GM23248 (cell line): ENCODE measurements at regions not wholly inside any gene's neighbourhood (a gene's known extent, or its start where the extent isn't known, plus 50 kb on each side); places are given as distances from the start of the nearest gene placed in this dataset.
A peak's percentile ranks its signal among the peaks of the same experiment; 100 is the strongest.

ENCODE experiments used
- DNase-seq: peaks from one replicate; pipeline ENCODE4 v3.0.0-alpha.2; 2015
- H2AFZ ChIP-seq: fragments of 200-600 bp; sonication (generic); 2 replicates; pipeline ENCODE4 v1.6.1; 2016; ENCODE audit warnings: antibody characterized with exemption
- H3F3A ChIP-seq: fragments of 200-600 bp; sonication (generic); 2 replicates; pipeline ENCODE4 v1.6.1; 2016; ENCODE audit warnings: mild to moderate bottlenecking, antibody characterized with exemption, mixed run types; ENCODE audit not compliant: insufficient read depth
- H3K27ac ChIP-seq: fragments of 200-600 bp; sonication (generic); 2 replicates; pipeline ENCODE4 v1.5.1; 2016; ENCODE audit warnings: mild to moderate bottlenecking
- H3K27me3 ChIP-seq: fragments of 200-600 bp; sonication (generic); replicated peaks from 2 replicates; pipeline ENCODE4 v1.6.1; 2016; ENCODE audit warnings: mild to moderate bottlenecking; ENCODE audit not compliant: insufficient read depth
- H3K36me3 ChIP-seq: fragments of 200-600 bp; sonication (generic); 2 replicates; pipeline ENCODE4 v1.6.1; 2016; ENCODE audit warnings: low read depth, mild to moderate bottlenecking
- H3K4me1 ChIP-seq: fragments of 200-600 bp; sonication (generic); 2 replicates; pipeline ENCODE4 v1.6.1; 2016; ENCODE audit warnings: mild to moderate bottlenecking; ENCODE audit not compliant: insufficient read depth
- H3K4me2 ChIP-seq: fragments of 200-600 bp; sonication (generic); one replicate; pipeline ENCODE4 v1.6.1; 2016; ENCODE audit warnings: mild to moderate bottlenecking; ENCODE audit not compliant: unreplicated experiment
- H3K4me3 ChIP-seq: fragments of 200-600 bp; sonication (generic); 2 replicates; pipeline ENCODE4 v1.5.1; 2016; ENCODE audit warnings: mild to moderate bottlenecking
- H3K79me2 ChIP-seq: fragments of 200-600 bp; sonication (generic); 2 replicates; pipeline ENCODE4 v1.6.1; 2016; ENCODE audit warnings: mild to moderate bottlenecking; ENCODE audit not compliant: insufficient read depth
- H3K9ac ChIP-seq: fragments of 200-600 bp; sonication (generic); 2 replicates; pipeline ENCODE4 v1.6.1; 2016; ENCODE audit warnings: mild to moderate bottlenecking
- H3K9me2 ChIP-seq: fragments of 200-600 bp; sonication (generic); 2 replicates; pipeline ENCODE4 v1.6.1; 2016; ENCODE audit warnings: mixed run types, mild to moderate bottlenecking, moderate library complexity; ENCODE audit not compliant: insufficient read depth
- H3K9me3 ChIP-seq: fragments of 200-600 bp; sonication (generic); one replicate; pipeline ENCODE4 v1.6.1; 2017; ENCODE audit warnings: low read depth
- H4K20me1 ChIP-seq: fragments of 200-600 bp; sonication (generic); 2 replicates; pipeline ENCODE4 v1.6.0; 2016; ENCODE audit not compliant: insufficient read depth
- EZH2 ChIP-seq: fragments of 200-600 bp; sonication (generic); IDR thresholded peaks from 2 replicates; pipeline ENCODE4 v1.6.1; 2018; ENCODE audit warnings: antibody characterized with exemption, mild to moderate bottlenecking; ENCODE audit not compliant: insufficient read depth, poor library complexity, severe bottlenecking
- EZH2phosphoT487 ChIP-seq: fragments of 200-600 bp; sonication (generic); IDR thresholded peaks from 2 replicates; pipeline ENCODE4 v1.6.1; 2018; ENCODE audit warnings: antibody characterized with exemption, moderate library complexity, mild to moderate bottlenecking, low read depth; ENCODE audit not compliant: insufficient read depth
- WGBS, 2 experiments: methylation state at CpG; one replicate each; pipeline ENCODE4 v1.1.6; 2015 to 2017; ENCODE audit warnings: low lambda C conversion rate in 2 of 2, low coverage in 1 of 2; ENCODE audit errors: missing lambda C conversion rate in 2 of 2; 5-methylcytosine and 5-hydroxymethylcytosine counted together
- in situ Hi-C: fragments of 300-500 bp; cut with MboI; formaldehyde crosslinking; loops from 2 replicates; pipeline ENCODE4 v1.15.0; 2020

DNA sequence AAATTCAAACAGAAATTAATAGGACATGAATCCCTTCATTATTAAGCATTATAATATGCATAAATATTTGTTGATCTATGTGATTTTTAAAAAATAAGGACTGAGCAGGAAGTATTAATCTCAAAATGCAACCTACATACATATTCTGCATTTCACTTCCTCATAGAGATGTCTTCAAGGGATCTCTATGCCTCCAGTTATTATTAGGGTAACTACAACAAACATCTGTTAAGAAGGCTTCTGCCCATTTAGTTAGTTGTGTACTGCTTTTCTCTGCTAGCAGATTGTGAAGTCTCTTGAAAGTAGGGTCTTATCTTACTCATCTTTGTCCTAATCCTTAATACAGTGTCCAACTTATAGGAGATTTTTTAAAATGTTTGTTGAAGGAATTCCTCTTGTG is 414.1 kb downstream of the ACTL7B start:
- Histone ChIP-seq H3K27me3 (no peaks in the 10 kb centered on the region), H3F3A (peaks cover 66% of the 10 kb centered on the region), H3K9me3 (no peaks in the 10 kb centered on the region), H3K79me2 (no peaks in the 10 kb centered on the region), H3K27ac (no peak overlapping the region), H4K20me1 (no peaks in the 10 kb centered on the region), H3K36me3 (no peaks in the 10 kb centered on the region), H3K9ac (no peak overlapping the region), H3K4me2 (no peak overlapping the region), H3K4me1 (peaks cover 63% of the 10 kb centered on the region), H3K9me2 (no peaks in the 10 kb centered on the region), H2AFZ (no peak overlapping the region), H3K4me3 (no peak overlapping the region)
- DNase-seq, result no peak
- in situ Hi-C loops, result loop anchor here (25.0 kb wide), 1 partner anchor 954 kb away; the partner anchor contains the start of gene KLF4
- no peak for TF ChIP-seq EZH2
- no peak for TF ChIP-seq EZH2phosphoT487

DNA sequence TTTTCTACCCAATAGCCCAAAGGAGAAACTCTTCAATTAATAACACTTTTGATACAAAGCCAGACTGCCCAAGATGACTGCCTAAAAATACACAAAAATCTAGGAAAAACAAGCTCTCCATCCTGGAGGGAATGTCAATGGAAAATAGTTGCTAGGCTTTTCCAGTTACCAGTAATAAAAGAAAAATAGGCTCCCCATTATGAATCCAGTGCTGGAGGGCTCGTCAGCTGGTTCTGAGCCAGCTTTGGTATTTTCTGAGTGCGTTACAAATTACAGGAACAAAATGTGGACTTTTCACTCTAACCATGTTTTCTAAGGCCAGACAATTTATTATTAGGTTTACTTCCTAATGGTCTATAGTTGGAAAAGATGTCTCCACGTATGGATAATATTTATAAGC is 414.5 kb downstream of the ACTL7B start:
- Histone ChIP-seq H3K36me3 (no peaks in the 10 kb centered on the region), H2AFZ (no peak overlapping the region), H3K9me2 (no peaks in the 10 kb centered on the region), H3K4me3 (no peak overlapping the region), H3K4me2 (no peak overlapping the region), H3K4me1 (peaks cover 63% of the 10 kb centered on the region), H3K27ac (no peak overlapping the region), H3K79me2 (no peaks in the 10 kb centered on the region), H3K9ac (no peak overlapping the region), H3F3A (peaks cover 66% of the 10 kb centered on the region), H3K27me3 (no peaks in the 10 kb centered on the region), H3K9me3 (no peaks in the 10 kb centered on the region), H4K20me1 (no peaks in the 10 kb centered on the region)
- in situ Hi-C loops, result loop anchor here (25.0 kb wide), 1 partner anchor 954 kb away; the partner anchor contains the start of gene KLF4
- TF ChIP-seq EZH2phosphoT487 (no peak), EZH2 (no peak)
- DNase-seq, result no peak
- WGBS, 2 experiments, result 94% methylated on average over 3 of the region's 3 CpGs

DNA sequence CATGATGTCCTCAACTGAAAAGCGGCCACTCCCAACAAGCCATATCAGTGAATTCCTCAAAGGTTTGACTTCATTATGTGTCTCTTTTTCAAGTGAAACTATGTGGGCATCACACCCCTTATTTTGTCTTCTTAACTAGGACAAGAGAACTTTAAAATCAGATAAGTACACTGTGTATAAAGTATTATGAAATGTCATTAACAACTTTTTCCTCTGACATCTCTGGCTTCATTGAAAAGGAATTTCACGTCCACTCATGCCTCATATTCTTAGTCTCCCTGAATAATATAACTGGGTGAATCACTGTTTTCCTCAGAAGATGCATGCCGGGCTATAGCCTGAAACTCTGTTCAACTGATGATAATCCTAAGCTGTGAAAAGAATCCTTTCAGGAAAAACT is 415.8 kb downstream of the ACTL7B start:
- H3K4me3 ChIP-seq, result no peak overlapping the region
- H4K20me1 ChIP-seq, result no peaks in the 10 kb centered on the region
- no peak overlapping the region for H2AFZ ChIP-seq
- H3K27ac ChIP-seq, result peak overlapping the region; percentile 60
- H3K9me3 ChIP-seq, result no peaks in the 10 kb centered on the region
- peak; percentile 93 for DNase-seq
- H3K27me3 ChIP-seq, result no peaks in the 10 kb centered on the region
- WGBS, 2 experiments, result 0% methylated on average over 3 of the region's 3 CpGs
- peaks cover 53% of the 10 kb centered on the region for H3K4me1 ChIP-seq
- no peak overlapping the region for H3K9ac ChIP-seq
- no peaks in the 10 kb centered on the region for H3K9me2 ChIP-seq
- in situ Hi-C loops, result loop anchor here (25.0 kb wide), 1 partner anchor 953 kb away; the partner anchor contains the start of gene KLF4
- no peaks in the 10 kb centered on the region for H3K36me3 ChIP-seq
- no peak for TF ChIP-seq EZH2phosphoT487
- TF ChIP-seq EZH2, result no peak
- H3K79me2 ChIP-seq, result no peaks in the 10 kb centered on the region
- peaks cover 58% of the 10 kb centered on the region for H3F3A ChIP-seq
- H3K4me2 ChIP-seq, result peak overlapping the region; percentile 23

DNA sequence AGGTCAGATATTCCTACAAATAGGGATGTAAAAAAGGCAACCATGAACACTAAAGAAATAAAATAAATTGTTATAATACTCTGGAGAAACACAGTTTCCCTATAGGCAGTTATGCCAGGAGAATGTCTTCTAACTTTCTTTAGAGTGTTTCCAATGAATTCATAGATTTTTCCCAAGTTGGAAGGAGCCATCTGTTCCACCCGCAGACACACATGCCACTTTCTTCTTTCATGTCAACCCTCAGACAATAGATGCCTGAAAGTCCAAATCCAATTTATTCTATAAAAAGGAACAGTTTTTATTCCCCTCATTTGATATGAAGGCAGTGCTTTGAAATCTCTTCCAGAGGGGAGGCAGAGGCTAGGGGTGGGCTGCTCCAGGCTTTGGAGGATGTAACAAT is 418.1 kb downstream of the ACTL7B start:
- in situ Hi-C loops, result loop anchor here (25.0 kb wide), 1 partner anchor 950 kb away; the partner anchor contains the start of gene KLF4
- H4K20me1 ChIP-seq, result no peaks in the 10 kb centered on the region
- peaks cover 38% of the 10 kb centered on the region for H3F3A ChIP-seq
- peaks cover 38% of the 10 kb centered on the region for H3K4me1 ChIP-seq
- TF ChIP-seq EZH2, result no peak
- no peak for TF ChIP-seq EZH2phosphoT487
- H3K4me2 ChIP-seq, result no peak overlapping the region
- no peak overlapping the region for H3K4me3 ChIP-seq
- no peaks in the 10 kb centered on the region for H3K27me3 ChIP-seq
- no peaks in the 10 kb centered on the region for H3K36me3 ChIP-seq
- H2AFZ ChIP-seq, result no peak overlapping the region
- H3K9me2 ChIP-seq, result no peaks in the 10 kb centered on the region
- H3K27ac ChIP-seq, result no peak overlapping the region
- 93 to 100% methylated on average over 1 of the region's 1 CpG for WGBS, 2 experiments
- no peaks in the 10 kb centered on the region for H3K9me3 ChIP-seq
- H3K9ac ChIP-seq, result no peak overlapping the region
- H3K79me2 ChIP-seq, result no peaks in the 10 kb centered on the region
- DNase-seq, result no peak

DNA sequence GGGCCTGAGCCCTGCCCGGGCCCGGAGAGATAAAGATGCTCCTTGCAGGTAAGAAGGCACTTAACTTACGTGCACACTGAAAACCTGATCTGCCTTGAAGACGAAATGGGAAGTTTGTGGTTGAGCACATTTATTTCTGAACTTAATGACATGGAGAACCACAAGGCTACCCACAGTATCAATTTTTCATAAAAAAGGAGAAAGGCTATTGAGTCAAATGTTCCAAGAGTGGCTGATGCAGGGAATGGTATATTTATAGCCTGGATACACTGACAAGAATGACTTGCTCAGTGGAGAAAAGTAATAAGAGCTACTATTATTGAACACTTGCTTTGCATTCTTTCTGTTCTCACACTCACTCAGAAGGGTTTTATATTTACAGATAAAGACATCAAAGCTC is 419.3 kb downstream of the ACTL7B start:
- H3F3A ChIP-seq, result peaks cover 28% of the 10 kb centered on the region
- H3K9ac ChIP-seq, result no peak overlapping the region
- DNase-seq, result no peak
- no peak overlapping the region for H3K4me2 ChIP-seq
- TF ChIP-seq EZH2phosphoT487, result no peak
- no peak for TF ChIP-seq EZH2
- no peaks in the 10 kb centered on the region for H3K9me3 ChIP-seq
- 98 to 99% methylated on average over 4 of the region's 4 CpGs for WGBS, 2 experiments
- H3K27ac ChIP-seq, result no peak overlapping the region
- H3K79me2 ChIP-seq, result no peaks in the 10 kb centered on the region
- H3K9me2 ChIP-seq, result no peaks in the 10 kb centered on the region
- H3K27me3 ChIP-seq, result no peaks in the 10 kb centered on the region
- no peaks in the 10 kb centered on the region for H3K36me3 ChIP-seq
- H3K4me3 ChIP-seq, result no peak overlapping the region
- peaks cover 26% of the 10 kb centered on the region for H3K4me1 ChIP-seq
- no peaks in the 10 kb centered on the region for H4K20me1 ChIP-seq
- in situ Hi-C loops, result loop anchor here (25.0 kb wide), 1 partner anchor 949 kb away; the partner anchor contains the start of gene KLF4
- H2AFZ ChIP-seq, result no peak overlapping the region
